HFF-Myc (cell line): ENCODE measurements at regions not wholly inside any gene's neighbourhood (a gene's known extent, or its start where the extent isn't known, plus 50 kb on each side); places are given as distances from the start of the nearest gene placed in this dataset.

ENCODE experiments used
- DNase-seq: peaks from one replicate; pipeline ENCODE4 v3.0.0-alpha.2; 2011; ENCODE audit warnings: low read depth; ENCODE audit errors: extremely low read depth
- H3K4me3 ChIP-seq: replicated peaks from 2 replicates; pipeline ENCODE4 v1.5.1; 2011; ENCODE audit warnings: low read depth, mild to moderate bottlenecking, control low read depth, low read length
- TF ChIP-seq, protein P1 (sequence below): IDR thresholded peaks from 2 replicates; pipeline ENCODE4 v1.5.1; 2012; ENCODE audit warnings: mild to moderate bottlenecking, low read depth, low read length, control low read depth; ENCODE audit errors: missing control alignments

DNA sequence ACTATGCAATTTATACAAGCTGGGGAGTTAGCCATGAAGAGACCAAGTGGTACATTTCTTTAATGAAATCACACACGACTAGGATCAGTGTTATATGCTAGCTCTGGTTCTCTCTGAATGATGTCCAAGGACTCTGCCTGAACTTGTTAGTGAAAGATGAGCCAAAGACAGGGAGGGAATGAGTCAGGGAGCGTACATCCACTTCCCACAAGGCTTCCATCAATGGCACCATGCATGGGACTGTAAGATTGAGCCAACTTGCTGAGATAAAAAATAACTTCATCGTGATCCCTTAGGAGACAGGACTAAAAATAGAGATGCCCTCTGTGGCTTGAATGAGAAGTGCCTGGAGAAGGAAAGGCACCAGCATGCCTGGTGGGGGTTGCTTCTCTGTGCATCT, 629.7 kb downstream of the ACTR3B start:
- no peak overlapping the region for H3K4me3 ChIP-seq
- no peak for DNase-seq
- TF ChIP-seq, protein P1, sequence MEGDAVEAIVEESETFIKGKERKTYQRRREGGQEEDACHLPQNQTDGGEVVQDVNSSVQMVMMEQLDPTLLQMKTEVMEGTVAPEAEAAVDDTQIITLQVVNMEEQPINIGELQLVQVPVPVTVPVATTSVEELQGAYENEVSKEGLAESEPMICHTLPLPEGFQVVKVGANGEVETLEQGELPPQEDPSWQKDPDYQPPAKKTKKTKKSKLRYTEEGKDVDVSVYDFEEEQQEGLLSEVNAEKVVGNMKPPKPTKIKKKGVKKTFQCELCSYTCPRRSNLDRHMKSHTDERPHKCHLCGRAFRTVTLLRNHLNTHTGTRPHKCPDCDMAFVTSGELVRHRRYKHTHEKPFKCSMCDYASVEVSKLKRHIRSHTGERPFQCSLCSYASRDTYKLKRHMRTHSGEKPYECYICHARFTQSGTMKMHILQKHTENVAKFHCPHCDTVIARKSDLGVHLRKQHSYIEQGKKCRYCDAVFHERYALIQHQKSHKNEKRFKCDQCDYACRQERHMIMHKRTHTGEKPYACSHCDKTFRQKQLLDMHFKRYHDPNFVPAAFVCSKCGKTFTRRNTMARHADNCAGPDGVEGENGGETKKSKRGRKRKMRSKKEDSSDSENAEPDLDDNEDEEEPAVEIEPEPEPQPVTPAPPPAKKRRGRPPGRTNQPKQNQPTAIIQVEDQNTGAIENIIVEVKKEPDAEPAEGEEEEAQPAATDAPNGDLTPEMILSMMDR: no peak

DNA sequence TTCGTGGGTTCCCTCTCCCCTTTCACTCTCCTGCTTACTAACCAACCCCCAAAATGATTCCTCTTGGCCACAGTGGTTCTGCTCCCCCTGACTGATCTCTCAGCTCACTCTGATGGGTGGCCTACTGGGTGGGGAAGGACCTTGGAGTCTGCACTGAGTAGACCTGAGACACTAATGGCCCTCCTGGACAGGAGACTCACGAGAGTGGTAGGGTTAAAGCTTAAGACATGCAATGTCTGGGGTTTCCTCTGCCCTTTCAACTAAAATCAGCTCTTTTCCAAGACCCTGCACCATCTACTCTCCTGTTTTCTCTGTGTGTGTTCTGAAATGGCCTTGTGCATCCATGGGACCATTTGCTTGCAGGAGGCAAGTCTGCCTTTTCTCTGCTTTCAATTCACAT, 631.4 kb downstream of the ACTR3B start:
- TF ChIP-seq, protein P1: no peak
- no peak overlapping the region for H3K4me3 ChIP-seq
- no peak for DNase-seq

DNA sequence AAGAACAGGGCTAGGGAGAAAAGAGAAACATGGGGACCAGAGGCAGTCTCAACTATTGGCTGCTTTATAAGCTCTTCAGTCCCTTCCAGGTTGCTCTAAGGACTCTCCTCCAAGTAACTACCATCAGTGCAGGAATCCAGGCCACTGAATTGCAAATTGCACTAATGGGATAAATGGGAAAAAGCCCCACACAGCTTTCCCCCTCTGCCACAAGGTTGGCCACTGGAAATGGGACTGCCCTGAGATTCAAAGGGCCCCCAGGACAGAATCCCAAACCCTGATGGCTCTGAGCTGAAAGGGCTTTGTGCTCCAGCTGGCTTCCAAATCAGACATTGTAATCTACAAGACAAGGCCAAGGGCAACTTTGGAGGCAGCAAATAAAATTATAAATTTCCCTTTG, 633.2 kb downstream of the ACTR3B start:
- no peak for DNase-seq
- TF ChIP-seq, protein P1: no peak
- no peak overlapping the region for H3K4me3 ChIP-seq

DNA sequence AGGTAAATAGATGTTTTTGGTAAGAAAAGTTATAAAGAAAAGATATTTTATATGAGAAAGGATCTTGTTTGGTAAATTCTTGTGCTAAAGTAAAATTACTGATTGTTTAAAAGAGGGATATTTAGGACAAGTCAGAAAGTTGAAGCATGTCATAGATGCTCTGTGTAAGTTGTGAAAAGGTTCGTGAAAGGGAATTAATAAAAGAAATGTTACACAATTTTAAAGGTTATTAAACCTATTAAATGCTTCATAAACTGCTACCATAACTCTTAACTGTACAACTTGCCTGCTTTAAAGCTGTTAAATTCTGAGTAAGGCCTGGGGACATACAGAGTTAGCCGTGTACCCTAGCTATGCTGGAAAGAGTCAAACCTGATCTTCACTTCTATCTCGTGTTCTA, 634.1 kb downstream of the ACTR3B start:
- TF ChIP-seq, protein P1: no peak
- DNase-seq: no peak
- H3K4me3 ChIP-seq: no peak overlapping the region

DNA sequence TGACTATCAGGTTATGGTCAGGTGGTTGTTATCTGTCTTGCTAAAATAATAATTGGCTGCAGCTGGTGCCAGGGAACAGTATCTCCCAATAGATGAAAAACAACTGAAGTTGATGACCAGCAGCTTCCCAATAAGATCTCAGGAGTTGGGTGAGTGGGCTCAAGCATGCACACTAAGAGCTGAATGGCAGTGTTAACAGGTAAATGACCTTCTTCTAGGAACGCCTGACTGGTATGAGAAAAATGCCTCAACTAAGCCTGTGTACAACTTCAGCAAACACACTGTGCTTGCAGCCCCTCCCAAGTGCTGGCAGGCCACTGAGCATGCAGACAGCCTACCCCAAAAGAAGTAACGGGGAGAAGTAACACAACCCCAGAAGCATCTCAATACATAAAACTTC, 636.9 kb downstream of the ACTR3B start:
- H3K4me3 ChIP-seq: no peak overlapping the region
- TF ChIP-seq, protein P1: no peak
- no peak for DNase-seq

DNA sequence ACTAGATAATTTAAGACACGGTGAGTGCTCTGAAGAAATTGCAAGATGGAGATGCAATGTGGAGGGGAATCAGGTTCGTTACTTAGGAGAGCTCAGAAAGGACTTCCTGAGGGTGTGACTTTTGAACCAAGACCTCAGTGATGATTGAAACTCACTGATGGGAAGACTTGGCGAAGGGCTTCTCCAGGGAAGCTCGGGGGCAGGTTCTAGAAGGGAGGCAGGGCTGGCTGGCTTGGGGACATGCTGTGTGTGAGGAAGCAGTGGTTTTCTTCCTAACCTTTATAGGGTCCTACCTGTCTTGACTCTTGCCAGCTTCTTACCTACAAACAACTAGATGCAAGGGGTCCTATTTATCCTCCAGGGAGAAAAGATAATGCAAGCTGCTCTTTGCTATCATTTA, 637.9 kb downstream of the ACTR3B start:
- no peak for DNase-seq
- no peak overlapping the region for H3K4me3 ChIP-seq
- TF ChIP-seq, protein P1: no peak

DNA sequence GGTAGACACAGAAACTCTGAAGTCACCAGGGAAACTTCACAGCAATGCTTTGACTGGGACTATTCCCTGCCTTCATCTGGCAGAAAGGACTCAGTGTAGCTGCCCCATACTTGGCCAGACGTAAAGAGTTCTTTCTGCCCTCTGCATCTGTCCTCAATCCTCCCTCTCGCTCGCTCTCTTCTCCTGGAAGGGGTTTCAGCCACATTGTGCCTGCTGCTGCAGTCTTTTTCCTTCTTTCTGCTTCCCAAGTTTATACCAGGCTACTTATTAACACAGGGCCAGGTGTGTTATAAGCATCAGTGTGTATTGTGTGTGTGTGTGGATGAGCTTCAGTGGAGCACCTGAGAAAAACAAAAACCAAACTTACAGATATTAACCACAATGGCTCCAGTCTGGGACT, 638.4 kb downstream of the ACTR3B start:
- no peak for DNase-seq
- TF ChIP-seq, protein P1: no peak
- H3K4me3 ChIP-seq: no peak overlapping the region
